RCC 7860 (cell line): ENCODE measurements at regions not wholly inside any gene's neighbourhood (a gene's known extent, or its start where the extent isn't known, plus 50 kb on each side); places are given as distances from the start of the nearest gene placed in this dataset.

Experiments
- DNase-seq: peaks from one replicate; pipeline ENCODE4 v3.0.0-alpha.2; 2015; ENCODE audit warnings: low spot score
- FAIRE-seq: peaks from 2 replicates; lab custom pipeline; 2012; peaks lifted over from hg19 to GRCh38; lab: Jason Lieb, UNC

DNA sequence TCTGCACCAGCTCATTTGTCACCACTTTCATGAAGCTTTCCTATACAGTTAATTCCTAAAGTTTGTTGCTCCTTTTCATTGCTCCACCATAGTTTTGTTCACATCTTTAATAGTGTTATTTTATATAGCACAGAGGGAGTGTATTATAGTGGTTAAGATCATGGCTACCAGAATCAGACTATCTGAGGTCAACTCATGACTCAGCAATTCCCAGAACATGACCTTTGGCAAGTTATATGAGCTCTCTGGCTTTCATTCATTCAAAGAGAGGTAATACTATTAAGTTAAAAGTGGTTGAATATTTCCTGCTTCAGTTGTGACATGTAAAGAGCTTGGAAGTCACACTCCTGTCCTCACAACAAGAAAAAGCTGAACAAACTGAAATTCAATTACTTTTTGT lies 1073.5 kb downstream of the NAALADL2 start:
- no peak for FAIRE-seq
- DNase-seq: no peak

GRCh38 chr3:175919133-175919532 lies 1060.0 kb downstream of the NAALADL2 start:
- FAIRE-seq: no peak

GRCh38 chr3:175916191-175916934 lies 1057.2 kb downstream of the NAALADL2 start:
- FAIRE-seq (no peak), DNase-seq (no peak)

More at GRCh38 chr3:175919133-175919532, 1060.0 kb downstream of the NAALADL2 start:
- DNase-seq: no peak

GRCh38 chr3:175914785-175915184 lies 1055.7 kb downstream of the NAALADL2 start:
- DNase-seq: no peak
- no peak for FAIRE-seq

DNA sequence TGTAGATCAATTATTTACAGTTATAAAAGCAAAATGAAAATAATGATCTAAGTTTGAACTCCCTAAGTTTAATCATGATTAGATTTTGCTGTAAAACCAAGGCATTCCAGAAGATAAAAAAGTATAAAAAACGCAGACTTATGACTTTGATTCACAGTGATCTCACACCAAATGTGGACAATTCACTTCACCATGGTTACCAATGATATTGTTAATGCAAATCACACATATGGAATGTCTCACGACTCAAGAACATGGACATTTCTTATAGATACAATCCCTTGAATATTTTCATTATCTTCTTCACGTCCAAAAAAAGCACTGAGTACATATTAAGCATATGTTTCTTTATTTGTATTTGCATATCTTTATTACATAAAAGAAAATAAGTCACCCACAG lies 1054.2 kb downstream of the NAALADL2 start:
- DNase-seq: no peak
- FAIRE-seq: no peak

- no peak for FAIRE-seq
- no peak for DNase-seq
Observed at GRCh38 chr3:175911937-175912336, 1052.8 kb downstream of the NAALADL2 start.

GRCh38 chr3:175902226-175902625 lies 1043.1 kb downstream of the NAALADL2 start:
- DNase-seq (no peak), FAIRE-seq (no peak)

DNA sequence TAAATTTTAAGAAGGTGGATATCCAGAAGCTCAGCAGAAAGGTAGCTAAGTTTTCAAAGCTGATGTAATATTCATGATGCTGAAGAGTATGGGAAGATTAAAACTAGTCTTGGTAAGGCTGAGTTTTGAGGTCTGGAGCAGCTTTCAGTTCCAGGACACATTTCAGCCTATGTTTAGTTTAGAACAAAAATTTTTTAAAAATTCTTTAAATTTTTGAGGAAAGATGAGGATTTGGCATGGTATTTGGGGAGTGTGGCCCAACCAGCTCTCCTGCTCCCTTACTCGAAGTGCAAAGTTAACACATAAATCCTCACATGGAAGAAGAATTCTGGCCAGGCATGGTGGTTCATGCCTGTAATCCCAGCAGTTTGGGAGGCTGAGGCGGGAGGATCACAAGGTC lies 1039.1 kb downstream of the NAALADL2 start:
- DNase-seq: no peak
- no peak for FAIRE-seq

GRCh38 chr3:175896655-175897054 lies 1037.5 kb downstream of the NAALADL2 start:
- FAIRE-seq: no peak
- DNase-seq: no peak

GRCh38 chr3:175895731-175896130 lies 1036.6 kb downstream of the NAALADL2 start:
- no peak for DNase-seq
- no peak for FAIRE-seq

DNA sequence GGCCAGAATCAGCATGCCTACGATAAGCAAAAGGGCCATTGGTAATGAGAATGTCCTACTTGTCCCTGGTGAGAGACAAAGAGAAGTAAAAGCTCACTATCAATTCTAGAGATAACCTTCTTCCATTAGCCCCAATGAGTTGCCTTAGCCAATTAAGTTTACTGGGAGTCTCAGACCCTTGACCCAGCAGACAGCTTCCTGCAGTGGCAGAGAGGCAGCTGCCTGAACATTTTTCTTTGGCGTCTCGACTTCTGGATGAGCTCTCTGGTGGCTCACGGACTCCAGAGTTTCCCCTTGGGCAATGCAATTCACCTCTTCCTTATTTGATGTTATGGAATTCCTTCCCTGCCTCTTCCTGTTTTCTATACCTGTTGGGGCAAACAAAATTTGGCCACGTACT lies 1034.4 kb downstream of the NAALADL2 start:
- FAIRE-seq (no peak), DNase-seq (no peak)

DNA sequence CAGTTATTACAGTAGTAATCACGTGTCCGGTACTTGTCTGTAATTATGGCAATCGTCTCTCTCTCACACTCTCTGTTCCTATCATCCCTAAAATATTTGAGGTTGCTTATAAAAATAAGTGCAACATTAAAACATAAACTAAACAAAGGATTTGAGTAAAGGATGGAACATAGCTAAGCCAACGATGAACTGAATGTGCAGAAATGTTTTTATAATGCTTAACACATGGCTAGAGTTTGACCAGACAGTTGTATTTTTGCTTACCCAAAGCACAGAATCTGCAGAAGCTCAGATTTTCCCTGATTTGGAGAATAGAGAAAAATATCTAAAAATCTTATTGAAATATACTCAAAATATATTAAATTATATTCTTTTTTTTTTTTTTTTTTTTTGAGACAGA lies 1030.9 kb downstream of the NAALADL2 start:
- FAIRE-seq (no peak), DNase-seq (no peak)

DNA sequence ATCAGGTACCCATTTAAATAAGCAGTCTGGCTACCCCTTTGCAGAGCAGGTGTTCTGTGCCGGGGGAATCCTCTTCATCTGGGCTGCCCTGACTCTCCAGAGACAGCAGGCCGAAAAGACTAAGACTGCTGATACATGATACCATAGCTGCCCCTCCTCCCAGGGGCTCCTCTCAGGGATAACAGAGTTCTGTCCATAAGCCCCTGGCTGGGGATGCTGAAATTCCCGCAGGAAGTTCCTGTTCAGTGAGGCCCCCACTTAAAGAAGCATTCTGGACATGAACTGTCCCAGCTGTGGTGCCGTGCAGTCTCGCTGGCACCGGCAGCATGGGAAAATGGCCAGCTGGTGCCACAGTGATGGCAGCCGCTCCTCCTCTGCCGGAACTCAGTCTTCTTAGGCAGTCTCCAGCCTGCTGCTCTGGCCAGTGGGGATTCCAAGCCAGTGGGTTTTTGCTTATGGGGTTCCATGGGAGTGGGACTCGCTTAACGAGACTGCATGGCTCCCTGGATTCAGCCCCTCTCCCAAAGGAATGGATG lies 1026.2 kb downstream of the NAALADL2 start:
- DNase-seq (no peak), FAIRE-seq (no peak)

DNA sequence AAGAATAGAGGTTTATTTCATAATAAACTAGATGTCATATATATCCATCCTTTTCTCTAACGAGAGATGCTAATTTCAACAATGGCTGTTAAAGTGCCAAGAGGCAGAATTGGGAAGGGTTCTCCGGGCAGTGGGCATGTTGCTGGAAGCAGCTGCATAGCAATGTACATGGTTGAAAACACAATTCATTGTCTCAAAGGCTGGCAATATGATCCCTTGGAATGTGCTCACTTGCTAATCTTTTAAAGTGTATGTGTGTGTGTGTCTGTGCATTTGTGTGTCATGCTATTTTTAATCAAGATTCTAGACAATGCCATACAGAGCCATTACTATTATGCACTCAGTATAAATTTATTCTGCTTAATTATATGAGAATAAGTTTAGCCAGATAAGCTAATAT lies 1020.3 kb downstream of the NAALADL2 start:
- no peak for FAIRE-seq
- no peak for DNase-seq

GRCh38 chr3:175869404-175869803 lies 1010.3 kb downstream of the NAALADL2 start:
- DNase-seq: no peak
- no peak for FAIRE-seq

DNA sequence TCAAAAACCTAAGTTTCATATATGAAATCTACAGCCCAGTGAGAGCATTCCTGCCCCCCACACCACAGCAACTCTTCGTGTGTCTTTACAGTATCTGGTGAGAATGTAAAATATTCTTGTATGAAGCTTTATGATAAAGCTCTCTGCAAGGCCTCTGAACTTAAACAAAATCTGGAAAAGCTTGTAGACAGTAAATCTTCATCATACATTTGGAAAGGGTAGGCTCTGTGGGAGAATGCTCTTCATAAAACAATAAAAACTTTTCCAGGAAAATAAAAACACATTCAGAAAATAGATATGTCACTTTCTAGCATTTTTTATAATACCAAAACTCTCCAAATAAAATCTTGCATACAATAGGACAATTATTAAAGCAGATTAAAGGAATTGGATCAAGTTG lies 1009.5 kb downstream of the NAALADL2 start:
- FAIRE-seq (no peak), DNase-seq (no peak)

GRCh38 chr3:175865724-175866123 lies 1006.6 kb downstream of the NAALADL2 start:
- FAIRE-seq (no peak), DNase-seq (no peak)

- DNase-seq (no peak), FAIRE-seq (no peak)
Observed at GRCh38 chr3:175861916-175862315, 1002.8 kb downstream of the NAALADL2 start.
